HepG2 (cell line): ENCODE measurements at regions not wholly inside any gene's neighbourhood (a gene's known extent, or its start where the extent isn't known, plus 50 kb on each side); places are given as distances from the start of the nearest gene placed in this dataset.

Experiments
- FOXJ3 ChIP-seq: sonication (generic); formaldehyde crosslinking; IDR thresholded peaks from 2 replicates; pipeline ENCODE4 v1.4.0; 2020; ENCODE audit warnings: missing genetic modification reagents, mild to moderate bottlenecking, borderline replicate concordance
- POLR2A ChIP-seq, 2 experiments: IDR thresholded peaks; 2 replicates each; pipeline ENCODE4 v1.6.1; 2011; ENCODE audit warnings: low read depth in 2 of 2, low read length in 2 of 2, mild to moderate bottlenecking in 1 of 2, moderate library complexity in 1 of 2; ENCODE audit not compliant: insufficient read depth in 1 of 2
- RFX5 ChIP-seq: IDR thresholded peaks from 2 replicates; pipeline ENCODE4 v1.6.1; 2011; ENCODE audit warnings: low read depth, low read length, improper control_type of control experiment
- SIN3A ChIP-seq: IDR thresholded peaks from 2 replicates; pipeline ENCODE4 v1.6.1; 2011; ENCODE audit warnings: low read depth, mild to moderate bottlenecking, control low read depth, low read length, borderline replicate concordance
- SIX4 ChIP-seq: sonication (generic); formaldehyde crosslinking; IDR thresholded peaks from 2 replicates; pipeline ENCODE4 v1.4.0; 2020; ENCODE audit warnings: missing genetic modification reagents
- ZC3H4 ChIP-seq: sonication (generic); formaldehyde crosslinking; IDR thresholded peaks from 2 replicates; pipeline ENCODE4 v1.4.0; 2020; ENCODE audit warnings: missing genetic modification reagents, borderline replicate concordance
- ZNF20 ChIP-seq: sonication (generic); formaldehyde crosslinking; IDR thresholded peaks from 2 replicates; pipeline ENCODE4 v1.4.0; 2020; ENCODE audit warnings: mild to moderate bottlenecking, moderate library complexity, missing genetic modification reagents
- ZNF629 ChIP-seq: sonication (generic); formaldehyde crosslinking; conservative IDR thresholded peaks from 2 replicates; pipeline ENCODE4 v1.5.0; 2020; ENCODE audit warnings: missing genetic modification reagents
- TF ChIP-seq, protein P1 (sequence below): sonication (generic); formaldehyde crosslinking; IDR thresholded peaks from 2 replicates; pipeline ENCODE4 v1.5.0; 2020; ENCODE audit warnings: mild to moderate bottlenecking, missing genetic modification reagents, moderate library complexity
- TF ChIP-seq, protein P2 (sequence below): sonication (generic); IDR thresholded peaks from 2 replicates; pipeline ENCODE4 v1.6.1; 2016; ENCODE audit warnings: low read depth, borderline replicate concordance
- TF ChIP-seq, protein P3 (sequence below): sonication (generic); formaldehyde crosslinking; IDR thresholded peaks from 2 replicates; pipeline ENCODE4 v1.8.1; 2022; ENCODE audit warnings: low read depth, mild to moderate bottlenecking, missing genetic modification reagents

DNA sequence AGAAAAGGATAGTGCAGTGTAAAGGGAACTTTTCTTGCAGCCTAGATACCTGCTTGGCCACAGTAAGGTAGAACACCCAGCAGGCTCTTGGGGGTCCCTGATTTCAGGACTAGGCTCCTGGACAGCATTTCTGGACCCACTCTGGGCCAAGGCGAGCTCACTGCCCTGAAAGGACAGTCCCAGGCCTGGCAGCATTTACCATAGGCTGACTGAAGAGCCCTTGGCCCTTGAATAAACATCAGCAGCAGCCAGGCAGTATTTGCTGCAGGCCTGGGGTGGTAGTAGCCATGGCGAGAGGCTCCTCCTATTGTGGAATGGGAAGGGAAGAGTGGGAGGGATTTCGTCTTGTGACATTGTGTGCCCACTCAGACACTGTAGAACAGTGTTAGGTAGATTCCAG is 529.2 kb downstream of the TUSC7 start:
- TF ChIP-seq SIX4 (CRISPR knock-in tag) (no peak), SIN3A (no peak), ZNF20 (CRISPR knock-in tag) (no peak), POLR2A (IDR thresholded peaks at IDR 0.05; ENCODE audit: insufficient read depth in 1 of 2, low read depth in 2 of 2, low read length in 2 of 2) (no peak), RFX5 (no peak), FOXJ3 (no peak), ZNF629 (CRISPR knock-in tag) (no peak), ZC3H4 (CRISPR knock-in tag) (no peak)
- TF ChIP-seq, protein P1, sequence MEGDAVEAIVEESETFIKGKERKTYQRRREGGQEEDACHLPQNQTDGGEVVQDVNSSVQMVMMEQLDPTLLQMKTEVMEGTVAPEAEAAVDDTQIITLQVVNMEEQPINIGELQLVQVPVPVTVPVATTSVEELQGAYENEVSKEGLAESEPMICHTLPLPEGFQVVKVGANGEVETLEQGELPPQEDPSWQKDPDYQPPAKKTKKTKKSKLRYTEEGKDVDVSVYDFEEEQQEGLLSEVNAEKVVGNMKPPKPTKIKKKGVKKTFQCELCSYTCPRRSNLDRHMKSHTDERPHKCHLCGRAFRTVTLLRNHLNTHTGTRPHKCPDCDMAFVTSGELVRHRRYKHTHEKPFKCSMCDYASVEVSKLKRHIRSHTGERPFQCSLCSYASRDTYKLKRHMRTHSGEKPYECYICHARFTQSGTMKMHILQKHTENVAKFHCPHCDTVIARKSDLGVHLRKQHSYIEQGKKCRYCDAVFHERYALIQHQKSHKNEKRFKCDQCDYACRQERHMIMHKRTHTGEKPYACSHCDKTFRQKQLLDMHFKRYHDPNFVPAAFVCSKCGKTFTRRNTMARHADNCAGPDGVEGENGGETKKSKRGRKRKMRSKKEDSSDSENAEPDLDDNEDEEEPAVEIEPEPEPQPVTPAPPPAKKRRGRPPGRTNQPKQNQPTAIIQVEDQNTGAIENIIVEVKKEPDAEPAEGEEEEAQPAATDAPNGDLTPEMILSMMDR (CRISPR knock-in tag) = no peak
- TF ChIP-seq, protein P2, sequence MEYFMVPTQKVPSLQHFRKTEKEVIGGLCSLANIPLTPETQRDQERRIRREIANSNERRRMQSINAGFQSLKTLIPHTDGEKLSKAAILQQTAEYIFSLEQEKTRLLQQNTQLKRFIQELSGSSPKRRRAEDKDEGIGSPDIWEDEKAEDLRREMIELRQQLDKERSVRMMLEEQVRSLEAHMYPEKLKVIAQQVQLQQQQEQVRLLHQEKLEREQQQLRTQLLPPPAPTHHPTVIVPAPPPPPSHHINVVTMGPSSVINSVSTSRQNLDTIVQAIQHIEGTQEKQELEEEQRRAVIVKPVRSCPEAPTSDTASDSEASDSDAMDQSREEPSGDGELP = no peak
- TF ChIP-seq, protein P3, sequence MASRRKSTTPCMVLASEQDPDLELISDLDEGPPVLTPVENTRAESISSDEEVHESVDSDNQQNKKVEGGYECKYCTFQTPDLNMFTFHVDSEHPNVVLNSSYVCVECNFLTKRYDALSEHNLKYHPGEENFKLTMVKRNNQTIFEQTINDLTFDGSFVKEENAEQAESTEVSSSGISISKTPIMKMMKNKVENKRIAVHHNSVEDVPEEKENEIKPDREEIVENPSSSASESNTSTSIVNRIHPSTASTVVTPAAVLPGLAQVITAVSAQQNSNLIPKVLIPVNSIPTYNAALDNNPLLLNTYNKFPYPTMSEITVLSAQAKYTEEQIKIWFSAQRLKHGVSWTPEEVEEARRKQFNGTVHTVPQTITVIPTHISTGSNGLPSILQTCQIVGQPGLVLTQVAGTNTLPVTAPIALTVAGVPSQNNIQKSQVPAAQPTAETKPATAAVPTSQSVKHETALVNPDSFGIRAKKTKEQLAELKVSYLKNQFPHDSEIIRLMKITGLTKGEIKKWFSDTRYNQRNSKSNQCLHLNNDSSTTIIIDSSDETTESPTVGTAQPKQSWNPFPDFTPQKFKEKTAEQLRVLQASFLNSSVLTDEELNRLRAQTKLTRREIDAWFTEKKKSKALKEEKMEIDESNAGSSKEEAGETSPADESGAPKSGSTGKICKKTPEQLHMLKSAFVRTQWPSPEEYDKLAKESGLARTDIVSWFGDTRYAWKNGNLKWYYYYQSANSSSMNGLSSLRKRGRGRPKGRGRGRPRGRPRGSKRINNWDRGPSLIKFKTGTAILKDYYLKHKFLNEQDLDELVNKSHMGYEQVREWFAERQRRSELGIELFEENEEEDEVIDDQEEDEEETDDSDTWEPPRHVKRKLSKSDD (CRISPR knock-in tag) = no peak
